ENCODE measurements at regions not wholly inside any gene's neighbourhood (a gene's known extent, or its start where the extent isn't known, plus 50 kb on each side); places are given as distances from the start of the nearest gene placed in this dataset.

GRCh38 chr11:121790430-121790829, 325.6 kb downstream of the BLID start:
- TF ChIP-seq CTCF (IDR thresholded peaks at IDR 0.05) (no peak), POLR2A (IDR thresholded peaks at IDR 0.05) (no peak)
